GM12878 (cell line): ENCODE measurements at regions not wholly inside any gene's neighbourhood (a gene's known extent, or its start where the extent isn't known, plus 50 kb on each side); places are given as distances from the start of the nearest gene placed in this dataset.

Experiments used
- ATAC-seq: fragments of 200-7000 bp; cut with Tn5 transposase; 3 replicates; pipeline ENCODE4 v1.9.1; 2020; ENCODE audit warnings: mild to moderate bottlenecking, moderate library complexity
- BruUV-seq: library from RNA; stranded (reverse); fragments of 400-500 nt; replicated peaks from 2 replicates; lab custom pipeline; 2021; lab: Mats Ljungman, UMichigan
- CTCF ChIA-PET: fragments of 300-600 bp; sonication (Branson Sonifier 250); formaldehyde crosslinking; extraction: SDS; loops from one replicate; lab custom pipeline; 2021; ENCODE audit warnings: inconsistent platforms; lab: Yijun Ruan, JAX
- POLR2A ChIA-PET: fragments of 350-600 bp; formaldehyde crosslinking; extraction: SDS; loops from one replicate; lab custom pipeline; 2021; ENCODE audit warnings: inconsistent platforms; lab: Charles Lee
- RAD21 ChIA-PET: fragments of 300-600 bp; sonication (Branson Sonifier 250); formaldehyde crosslinking; loops from one replicate; lab custom pipeline; 2023; ENCODE audit warnings: antibody characterized with exemption; ENCODE audit not compliant: unreplicated experiment; lab: Charles Lee
- SMC1A ChIA-PET: fragments of 300-600 bp; sonication (Branson Sonifier 250); formaldehyde crosslinking; loops from one replicate; lab custom pipeline; 2023; ENCODE audit not compliant: unreplicated experiment, uncharacterized antibody; lab: Charles Lee
- DNase-seq: peaks from one replicate; pipeline ENCODE4 v3.0.0-alpha.2; 2011; ENCODE audit warnings: low read depth, low spot score
- FAIRE-seq: peaks from 3 replicates; lab custom pipeline; 2011; peaks lifted over from hg19 to GRCh38; lab: Jason Lieb, UNC
- H2AFZ ChIP-seq: 2 replicates; pipeline ENCODE4 v1.6.0; 2011; ENCODE audit warnings: low read depth, low read length, control low read depth; ENCODE audit not compliant: control insufficient read depth
- H3K27ac ChIP-seq: 2 replicates; pipeline ENCODE4 v1.5.1; 2011; ENCODE audit warnings: control low read depth; ENCODE audit not compliant: control insufficient read depth, insufficient read depth
- H3K27me3 ChIP-seq, 2 experiments: replicated peaks in 1 of 2; 2 replicates each; pipeline versions ENCODE4 v1.6.0 to v1.6.1; 2011; ENCODE audit warnings: low read length in 1 of 2; ENCODE audit not compliant: control insufficient read depth in 2 of 2, insufficient read depth in 2 of 2
- H3K36me3 ChIP-seq, 2 experiments: 2 replicates each; pipeline ENCODE4 v1.5.1; 2011; ENCODE audit warnings: low read length in 1 of 2; ENCODE audit not compliant: control insufficient read depth in 2 of 2, insufficient read depth in 2 of 2
- H3K4me1 ChIP-seq: 2 replicates; pipeline ENCODE4 v1.6.1; 2011; ENCODE audit warnings: mild to moderate bottlenecking, low read length, moderate library complexity, mixed read lengths; ENCODE audit not compliant: control insufficient read depth, insufficient read depth
- H3K4me2 ChIP-seq: 2 replicates; pipeline ENCODE4 v1.6.0; 2011; ENCODE audit warnings: control low read depth; ENCODE audit not compliant: control insufficient read depth, insufficient read depth
- H3K4me3 ChIP-seq: fragments of 200-600 bp; sonication (generic); 2 replicates; pipeline ENCODE4 v1.5.1; 2016
- H3K79me2 ChIP-seq: 2 replicates; pipeline ENCODE4 v1.6.0; 2011; ENCODE audit warnings: low read length; ENCODE audit not compliant: control insufficient read depth, insufficient read depth
- H3K9ac ChIP-seq: 2 replicates; pipeline ENCODE4 v1.8.0; 2011; ENCODE audit warnings: low read length, control low read depth, mixed read lengths; ENCODE audit not compliant: control insufficient read depth, insufficient read depth
- H3K9me3 ChIP-seq: replicated peaks from 3 replicates; pipeline ENCODE4 v1.5.1; 2011; ENCODE audit warnings: mild to moderate bottlenecking, low read length; ENCODE audit not compliant: control insufficient read depth, insufficient read depth
- H4K20me1 ChIP-seq: 2 replicates; pipeline ENCODE4 v1.6.0; 2011; ENCODE audit not compliant: control insufficient read depth, insufficient read depth
- E2F8 ChIP-seq: fragments of 450-650 bp; IDR thresholded peaks from 2 replicates; pipeline ENCODE4 v1.6.1; 2018; ENCODE audit warnings: mild to moderate bottlenecking, low read depth, moderate library complexity; ENCODE audit not compliant: partially characterized antibody
- FOXM1 ChIP-seq: IDR thresholded peaks from 2 replicates; pipeline ENCODE4 v1.6.1; 2012; ENCODE audit warnings: low read depth, mild to moderate bottlenecking, inconsistent platforms, low read length, moderate library complexity
- HDAC2 ChIP-seq: fragments of 200-600 bp; sonication (generic); IDR thresholded peaks from 2 replicates; pipeline ENCODE4 v1.6.1; 2017
- LARP7 ChIP-seq: fragments of 450-650 bp; IDR thresholded peaks from 2 replicates; pipeline ENCODE4 v1.6.1; 2017; ENCODE audit warnings: mild to moderate bottlenecking
- MTA2 ChIP-seq: fragments of 450-650 bp; IDR thresholded peaks from 2 replicates; pipeline ENCODE4 v1.6.1; 2016; ENCODE audit warnings: low read depth, mild to moderate bottlenecking, moderate library complexity
- PAX8 ChIP-seq: fragments of 450-650 bp; IDR thresholded peaks from 2 replicates; pipeline ENCODE4 v1.6.1; 2017; ENCODE audit warnings: mild to moderate bottlenecking, moderate library complexity
- PRDM15 ChIP-seq: fragments of 450-650 bp; formaldehyde crosslinking; IDR thresholded peaks from 2 replicates; pipeline ENCODE4 v1.4.0; 2020; ENCODE audit warnings: mild to moderate bottlenecking, moderate library complexity
- USF1 ChIP-seq: IDR thresholded peaks from 2 replicates; pipeline ENCODE4 v1.6.1; 2011; ENCODE audit warnings: borderline replicate concordance, low read depth, mild to moderate bottlenecking, moderate library complexity, mixed read lengths, low read length; ENCODE audit not compliant: insufficient read depth; ENCODE audit errors: extremely low read length
- WGBS: methylation state at CpG from one replicate; pipeline ENCODE4 v1.1.6; 2016; ENCODE audit warnings: low lambda C conversion rate; ENCODE audit not compliant: insufficient replicate concordance, insufficient coverage; ENCODE audit errors: missing lambda C conversion rate; 5-methylcytosine and 5-hydroxymethylcytosine counted together
- in situ Hi-C: fragments of 300-500 bp; cut with MboI; formaldehyde crosslinking; loops from 9 replicates; pipeline ENCODE4 v1.14.3; 2018; ENCODE audit warnings: mixed read lengths
- intact Hi-C: fragments of 100-400 bp; cut with micrococcal nuclease; formaldehyde crosslinking; loops from one replicate; pipeline ENCODE4 v1.14.2; 2022; ENCODE audit not compliant: unreplicated experiment

- Histone ChIP-seq H3K9ac (no peak overlapping the region), H4K20me1 (no peaks in the 10 kb centered on the region), H3K4me2 (no peak overlapping the region), H3K9me3 (no peaks in the 10 kb centered on the region), H3K4me1 (no peaks in the 10 kb centered on the region), H3K79me2 (no peaks in the 10 kb centered on the region), H2AFZ (no peak overlapping the region), H3K27me3 (no peaks in the 10 kb centered on the region), H3K36me3 (no peaks in the 10 kb centered on the region), H3K27ac (no peak overlapping the region), H3K4me3 (no peak overlapping the region)
- ChIA-PET SMC1A (interaction anchor here (0.6 kb wide), 1 partner anchor 53 kb away, joined by 3 read pairs; no protein-coding TSS in a partner anchor), RAD21 (no interaction called here), POLR2A (no interaction called here), CTCF (no interaction called here)
- no peak for ATAC-seq
- no TSS peak for BruUV-seq
- TF ChIP-seq FOXM1, result no peak
- no peak for TF ChIP-seq E2F8
- no peak for TF ChIP-seq PAX8
- TF ChIP-seq USF1, result no peak
- no peak for TF ChIP-seq PRDM15
- TF ChIP-seq MTA2, result no peak
- TF ChIP-seq LARP7, result no peak
- no peak for TF ChIP-seq HDAC2
- intact Hi-C loops, result no loop called here
- DNase-seq, result no peak
- FAIRE-seq, result no peak
- WGBS, result 18% methylated on average over 4 of the region's 4 CpGs
- in situ Hi-C loops, result no loop called here
Measured at GRCh38 chr11:134710861-134711407, 298.9 kb upstream of the B3GAT1 start.
